ENCODE measurements at regions not wholly inside any gene's neighbourhood (a gene's known extent, or its start where the extent isn't known, plus 50 kb on each side); places are given as distances from the start of the nearest gene placed in this dataset.

- H3K4me3 ChIP-seq (ENCODE audit: low read depth, low read length) = no peak overlapping the region
- no peak for TF ChIP-seq CTCF (IDR thresholded peaks at IDR 0.05; ENCODE audit: insufficient read depth, low read depth, low read length, missing control alignments)
- no peak for DNase-seq (ENCODE audit: low read depth)
Measured at GRCh38 chr16:65418435-65418834, 296.6 kb upstream of the CDH11 start.

GRCh38 chr16:65415460-65415859, 293.6 kb upstream of the CDH11 start:
- TF ChIP-seq CTCF (IDR thresholded peaks at IDR 0.05; ENCODE audit: insufficient read depth, low read depth, low read length, missing control alignments) = no peak

GRCh38 chr16:65414284-65414984, 292.6 kb upstream of the CDH11 start:
- TF ChIP-seq CTCF (IDR thresholded peaks at IDR 0.05; ENCODE audit: insufficient read depth, low read depth, low read length, missing control alignments) = no peak
- peak; percentile 12 for DNase-seq (ENCODE audit: low read depth)
- no peak overlapping the region for H3K4me3 ChIP-seq (ENCODE audit: low read depth, low read length)

More at GRCh38 chr16:65415460-65415859, 293.6 kb upstream of the CDH11 start:
- H3K4me3 ChIP-seq (ENCODE audit: low read depth, low read length) = no peak overlapping the region
- no peak for DNase-seq (ENCODE audit: low read depth)

- no peak for TF ChIP-seq CTCF (IDR thresholded peaks at IDR 0.05; ENCODE audit: insufficient read depth, low read depth, low read length, missing control alignments)
Measured at GRCh38 chr16:65413861-65414260, 292.0 kb upstream of the CDH11 start.

GRCh38 chr16:65410801-65411200, 288.9 kb upstream of the CDH11 start:
- DNase-seq (ENCODE audit: low read depth) = no peak
- no peak for TF ChIP-seq CTCF (IDR thresholded peaks at IDR 0.05; ENCODE audit: insufficient read depth, low read depth, low read length, missing control alignments)
- no peak overlapping the region for H3K4me3 ChIP-seq (ENCODE audit: low read depth, low read length)

More at GRCh38 chr16:65413861-65414260, 292.0 kb upstream of the CDH11 start:
- no peak for DNase-seq (ENCODE audit: low read depth)
- no peak overlapping the region for H3K4me3 ChIP-seq (ENCODE audit: low read depth, low read length)

- no peak for TF ChIP-seq CTCF (IDR thresholded peaks at IDR 0.05; ENCODE audit: insufficient read depth, low read depth, low read length, missing control alignments)
- H3K4me3 ChIP-seq (ENCODE audit: low read depth, low read length) = no peak overlapping the region
- no peak for DNase-seq (ENCODE audit: low read depth)
Measured at GRCh38 chr16:65409510-65409909, 287.6 kb upstream of the CDH11 start.

- no peak for TF ChIP-seq CTCF (IDR thresholded peaks at IDR 0.05; ENCODE audit: insufficient read depth, low read depth, low read length, missing control alignments)
- no peak overlapping the region for H3K4me3 ChIP-seq (ENCODE audit: low read depth, low read length)
- DNase-seq (ENCODE audit: low read depth) = no peak
Measured at GRCh38 chr16:65406933-65407332, 285.1 kb upstream of the CDH11 start.
